AG09319 (cell line): ENCODE measurements at regions not wholly inside any gene's neighbourhood (a gene's known extent, or its start where the extent isn't known, plus 50 kb on each side); places are given as distances from the start of the nearest gene placed in this dataset.

Experiments used
- DNase-seq: peaks from one replicate; pipeline ENCODE4 v3.0.0-alpha.2; 2010; ENCODE audit warnings: low read depth; ENCODE audit errors: extremely low read depth
- CTCF ChIP-seq: IDR thresholded peaks from 2 replicates; pipeline ENCODE4 v1.5.1; 2011; ENCODE audit warnings: low read depth, mild to moderate bottlenecking, inconsistent platforms, low read length, moderate library complexity

DNA sequence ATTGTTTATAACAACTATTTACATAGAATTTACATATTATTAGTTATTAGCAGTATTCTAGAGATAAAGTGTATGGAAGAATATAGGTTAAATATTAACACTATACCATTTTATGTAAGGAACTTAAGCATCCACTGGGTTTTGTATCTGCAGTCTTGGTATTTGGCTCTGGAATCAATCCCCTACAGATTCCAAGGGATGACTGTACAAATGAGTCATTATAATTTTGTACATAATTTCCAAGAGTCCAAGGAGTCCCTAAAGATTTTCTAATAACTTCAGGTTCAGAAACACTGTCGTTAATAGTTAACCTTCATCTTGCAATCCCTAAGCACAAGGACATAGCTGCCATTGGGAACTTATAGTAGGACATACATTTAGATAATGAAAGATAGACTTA, 254.8 kb upstream of the PDE4D start:
- DNase-seq, result no peak
- no peak for TF ChIP-seq CTCF

DNA sequence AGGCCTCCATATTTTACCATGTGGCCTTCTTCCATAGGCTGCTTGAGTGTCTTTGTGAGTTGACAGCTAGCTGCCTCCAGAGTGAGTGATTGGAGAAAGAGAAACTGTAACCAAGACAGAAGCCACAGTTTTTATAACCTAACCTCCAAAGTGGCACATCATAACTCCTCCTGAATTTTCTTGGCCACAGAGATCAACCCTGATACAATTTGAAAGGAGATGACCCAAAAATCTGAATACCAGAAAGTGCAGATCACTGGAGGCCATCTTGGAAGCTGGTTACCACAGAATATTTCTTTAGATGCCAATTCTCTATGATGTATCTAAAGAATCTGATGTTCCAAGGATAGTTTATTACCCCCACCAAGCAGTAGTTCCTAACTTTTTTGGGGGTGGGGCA, 254.3 kb upstream of the PDE4D start:
- no peak for DNase-seq

DNA sequence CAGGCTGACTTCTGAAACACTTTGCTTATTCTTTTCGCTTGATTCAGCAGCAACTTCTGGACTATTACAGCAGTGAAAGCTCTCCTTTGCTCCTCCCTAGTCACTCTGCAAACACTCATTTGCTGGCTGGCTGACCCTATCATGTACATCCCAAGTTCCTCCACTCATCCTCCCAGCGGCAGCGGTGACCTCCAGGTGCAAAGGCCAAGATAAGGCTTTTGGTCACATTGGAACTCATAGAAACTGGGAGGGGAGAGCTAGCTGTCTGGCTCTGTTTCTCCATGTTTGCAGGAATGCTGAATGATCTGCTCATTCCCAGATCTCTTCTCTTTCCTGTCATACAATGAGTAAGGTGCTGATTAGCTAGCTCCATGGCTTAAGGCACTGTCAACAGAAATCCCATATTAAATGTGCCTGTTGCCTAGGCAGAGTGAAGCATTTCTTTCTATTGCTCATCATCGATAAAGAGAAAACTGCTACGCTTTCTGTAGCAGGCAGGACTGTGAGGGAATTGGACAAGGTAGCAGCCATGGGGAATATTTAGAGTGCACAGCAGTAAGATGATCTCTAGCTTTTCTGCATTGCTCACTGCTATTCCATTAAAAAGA, 250.5 kb upstream of the PDE4D start:
- TF ChIP-seq CTCF, result no peak
- DNase-seq, result no peak

More for the DNA sequence above, 254.3 kb upstream of the PDE4D start:
- TF ChIP-seq CTCF, result no peak

GRCh38 chr5:60141119-60141518, 247.6 kb upstream of the PDE4D start:
- no peak for DNase-seq
- TF ChIP-seq CTCF, result no peak

DNA sequence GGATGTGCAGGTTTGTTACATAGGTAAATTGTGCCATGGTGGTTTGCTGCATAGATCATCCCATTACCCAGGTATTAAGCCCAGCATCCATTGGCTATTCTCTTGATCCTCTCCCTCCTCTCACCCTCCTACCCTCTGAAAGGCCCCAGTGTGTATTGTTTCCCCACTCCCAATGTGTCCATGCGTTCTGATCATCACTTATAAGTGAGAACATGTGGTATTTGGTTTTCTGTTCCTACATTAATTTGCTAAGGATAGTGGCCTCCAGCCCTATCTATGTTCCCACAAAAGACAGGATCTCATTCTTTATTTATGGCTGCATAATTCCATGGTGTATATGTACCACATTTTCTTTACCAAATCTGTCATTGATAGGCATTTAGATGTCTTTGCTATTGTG, 243.3 kb upstream of the PDE4D start:
- TF ChIP-seq CTCF, result no peak
- DNase-seq, result no peak

GRCh38 chr5:60131504-60131903, 238.0 kb upstream of the PDE4D start:
- DNase-seq, result no peak
- no peak for TF ChIP-seq CTCF

- TF ChIP-seq CTCF, result no peak
- DNase-seq, result no peak
These were observed 232.1 kb upstream of the PDE4D start for GRCh38 chr5:60125636-60126035.
